ENCODE measurements at regions not wholly inside any gene's neighbourhood (a gene's known extent, or its start where the extent isn't known, plus 50 kb on each side); places are given as distances from the start of the nearest gene placed in this dataset.
"Not testable (repeated sequence)": the region's sequence is repeated elsewhere in the genome, so short reads cannot be mapped to it uniquely, and the experiment has no call there.

DNA sequence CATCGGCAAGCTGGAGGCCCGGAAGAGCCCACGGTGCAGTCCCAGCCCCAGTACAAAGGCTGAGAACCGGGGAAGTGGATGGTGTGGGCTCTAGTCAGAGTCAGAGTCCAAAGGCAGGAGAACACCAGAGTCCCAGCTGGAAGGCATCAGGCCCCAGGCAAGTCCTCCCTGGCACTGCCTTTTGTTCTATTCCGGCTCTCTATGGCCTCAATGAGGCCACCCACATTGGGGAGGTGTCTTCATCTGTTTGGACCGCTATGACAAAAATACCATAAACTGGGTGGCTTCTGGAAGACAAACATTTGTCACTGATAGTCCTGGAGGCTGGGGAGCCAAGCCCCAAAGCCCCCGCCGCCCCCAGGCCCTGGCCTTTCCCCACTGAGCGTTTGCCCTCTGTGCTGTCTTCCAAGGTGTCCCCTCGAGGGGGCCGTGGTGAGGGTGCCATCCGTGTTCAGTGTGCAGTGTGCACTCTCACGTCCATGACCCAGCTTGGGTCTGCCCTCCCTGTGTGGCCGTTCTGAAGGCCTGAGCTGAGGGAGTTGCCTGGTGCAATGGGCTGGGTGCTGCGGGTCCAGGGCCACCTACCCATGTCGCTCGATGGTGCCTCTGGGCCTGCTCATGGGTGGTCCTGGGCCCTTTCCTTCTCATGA is 99.1 kb upstream of the PPP1R26 start:
- no peaks in the 10 kb centered on the region for H3K9me3 Mint-ChIP-seq (ENCODE audit: unreplicated experiment)
- H3K4me3 Mint-ChIP-seq (ENCODE audit: unreplicated experiment), result no peak overlapping the region
- no peak overlapping the region for H3K27ac Mint-ChIP-seq (ENCODE audit: unreplicated experiment)
- DNase-seq, result no peak
- H3K27me3 ChIP-seq (replicated peaks; ENCODE audit: control insufficient read depth, insufficient read depth, low read length), result no peaks in the 10 kb centered on the region; the same call in 1 of the 2 replicates
- intact Hi-C loops (cut with micrococcal nuclease; ENCODE audit: unreplicated experiment), result no loop called here
- H3K4me1 Mint-ChIP-seq (ENCODE audit: low read depth, unreplicated experiment), result no peaks in the 10 kb centered on the region
- H3K27me3 Mint-ChIP-seq (ENCODE audit: insufficient read depth, unreplicated experiment), result peaks cover 10% of the 10 kb centered on the region
- H3K4me3 ChIP-seq (ENCODE audit: low read depth, low read length), result no peak overlapping the region
- TF ChIP-seq, protein P1, sequence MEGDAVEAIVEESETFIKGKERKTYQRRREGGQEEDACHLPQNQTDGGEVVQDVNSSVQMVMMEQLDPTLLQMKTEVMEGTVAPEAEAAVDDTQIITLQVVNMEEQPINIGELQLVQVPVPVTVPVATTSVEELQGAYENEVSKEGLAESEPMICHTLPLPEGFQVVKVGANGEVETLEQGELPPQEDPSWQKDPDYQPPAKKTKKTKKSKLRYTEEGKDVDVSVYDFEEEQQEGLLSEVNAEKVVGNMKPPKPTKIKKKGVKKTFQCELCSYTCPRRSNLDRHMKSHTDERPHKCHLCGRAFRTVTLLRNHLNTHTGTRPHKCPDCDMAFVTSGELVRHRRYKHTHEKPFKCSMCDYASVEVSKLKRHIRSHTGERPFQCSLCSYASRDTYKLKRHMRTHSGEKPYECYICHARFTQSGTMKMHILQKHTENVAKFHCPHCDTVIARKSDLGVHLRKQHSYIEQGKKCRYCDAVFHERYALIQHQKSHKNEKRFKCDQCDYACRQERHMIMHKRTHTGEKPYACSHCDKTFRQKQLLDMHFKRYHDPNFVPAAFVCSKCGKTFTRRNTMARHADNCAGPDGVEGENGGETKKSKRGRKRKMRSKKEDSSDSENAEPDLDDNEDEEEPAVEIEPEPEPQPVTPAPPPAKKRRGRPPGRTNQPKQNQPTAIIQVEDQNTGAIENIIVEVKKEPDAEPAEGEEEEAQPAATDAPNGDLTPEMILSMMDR (IDR thresholded peaks at IDR 0.05; ENCODE audit: insufficient read depth in 1 of 2, low read depth in 1 of 2, low read length in 1 of 2, severe bottlenecking in 1 of 2, unreplicated experiment in 1 of 2), result no peak
- H3K9me3 ChIP-seq, result no peaks in the 10 kb centered on the region
- no peaks in the 10 kb centered on the region for H3K36me3 Mint-ChIP-seq (ENCODE audit: insufficient read depth, unreplicated experiment)
- no TSS peak for BruUV-seq (replicated peaks)
- ChIA-PET POLR2A (no interaction called here), CTCF (no interaction called here)
- peaks cover 4% of the 10 kb centered on the region; the same call in 1 of the 2 replicates for H3K4me1 ChIP-seq
- no peaks in the 10 kb centered on the region for H3K36me3 ChIP-seq (ENCODE audit: control insufficient read depth, insufficient read depth, low read length)

DNA sequence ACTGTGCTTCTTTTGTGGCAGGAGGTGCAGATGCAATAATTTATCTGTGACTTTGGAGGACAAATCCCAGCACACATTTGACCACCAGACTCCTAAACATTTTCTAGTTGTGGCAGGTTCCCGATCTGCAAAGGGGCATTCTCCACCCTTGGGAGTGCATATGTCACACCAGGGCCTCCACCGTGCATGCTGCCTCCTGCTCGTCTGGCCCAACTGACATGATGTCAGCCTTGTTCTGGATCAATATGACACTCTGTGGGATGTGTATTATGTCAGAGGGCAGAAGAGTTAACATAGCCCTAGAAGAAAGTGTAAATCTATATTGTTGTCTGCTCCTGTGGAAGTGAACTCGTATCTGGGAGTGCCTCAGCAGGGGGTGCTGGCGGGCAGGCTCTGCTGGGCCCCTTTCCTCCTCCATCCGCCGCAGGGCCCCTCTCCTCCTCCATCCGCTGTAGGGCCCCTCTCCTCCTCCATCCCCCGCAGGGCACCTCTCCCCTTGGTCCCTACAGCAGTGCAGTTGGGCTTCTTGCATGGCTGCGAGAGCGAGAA is 97.7 kb upstream of the PPP1R26 start:
- Mint-ChIP-seq H3K4me3 (ENCODE audit: unreplicated experiment) (no peak overlapping the region), H3K9me3 (ENCODE audit: unreplicated experiment) (no peaks in the 10 kb centered on the region)
- no peaks in the 10 kb centered on the region for H3K9me3 ChIP-seq

DNA sequence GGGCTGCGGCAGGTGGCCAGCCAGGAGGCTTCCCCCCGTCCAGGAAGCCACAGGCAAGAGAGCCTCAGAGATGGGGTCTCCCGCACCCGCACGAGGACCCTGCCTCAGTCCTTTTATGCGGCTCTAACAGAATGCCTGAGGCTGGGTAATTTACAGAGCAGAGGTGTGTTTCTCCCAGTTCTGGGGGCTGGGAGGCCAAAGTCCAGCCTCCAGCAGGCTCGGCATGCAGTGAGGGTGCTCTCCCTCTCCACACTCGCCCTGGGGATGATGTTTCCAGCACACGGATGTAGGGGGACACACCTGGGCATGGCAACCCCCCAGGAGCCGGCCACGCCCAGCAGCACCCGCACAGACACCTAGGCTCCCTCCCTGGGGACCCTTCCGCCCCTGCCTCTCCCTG is 95.4 kb upstream of the PPP1R26 start:
- peaks cover 7% of the 10 kb centered on the region for H3K9me3 Mint-ChIP-seq (ENCODE audit: unreplicated experiment)
- H3K4me1 Mint-ChIP-seq (ENCODE audit: low read depth, unreplicated experiment), result no peaks in the 10 kb centered on the region
- CTCF ChIA-PET, result no interaction called here
- no peak overlapping the region for H3K27ac Mint-ChIP-seq (ENCODE audit: unreplicated experiment)
- intact Hi-C loops (cut with micrococcal nuclease; ENCODE audit: unreplicated experiment), result no loop called here
- H3K36me3 ChIP-seq (ENCODE audit: control insufficient read depth, insufficient read depth, low read length), result no peaks in the 10 kb centered on the region
- H3K27me3 ChIP-seq (replicated peaks; ENCODE audit: control insufficient read depth, insufficient read depth, low read length), result no peaks in the 10 kb centered on the region
- H3K4me3 Mint-ChIP-seq (ENCODE audit: unreplicated experiment), result no peak overlapping the region
- no peaks in the 10 kb centered on the region for H3K27me3 Mint-ChIP-seq (ENCODE audit: insufficient read depth, unreplicated experiment)
- H3K4me3 ChIP-seq (ENCODE audit: low read depth, low read length), result no peak overlapping the region
- H3K36me3 Mint-ChIP-seq (ENCODE audit: insufficient read depth, unreplicated experiment), result no peaks in the 10 kb centered on the region
- no TSS peak for BruUV-seq (replicated peaks)
- H3K4me1 ChIP-seq, result peaks cover 13% of the 10 kb centered on the region
- H3K9me3 ChIP-seq, result peaks cover 10% of the 10 kb centered on the region; the same call in 1 of the 2 replicates
- no peak for DNase-seq
- TF ChIP-seq, protein P1 (IDR thresholded peaks at IDR 0.05; ENCODE audit: insufficient read depth in 1 of 2, low read depth in 1 of 2, low read length in 1 of 2, severe bottlenecking in 1 of 2, unreplicated experiment in 1 of 2), result no peak
- POLR2A ChIA-PET, result no interaction called here

More for the DNA sequence above, 97.7 kb upstream of the PPP1R26 start:
- Mint-ChIP-seq H3K36me3 (ENCODE audit: insufficient read depth, unreplicated experiment) (no peaks in the 10 kb centered on the region), H3K4me1 (ENCODE audit: low read depth, unreplicated experiment) (no peaks in the 10 kb centered on the region), H3K27ac (ENCODE audit: unreplicated experiment) (no peak overlapping the region), H3K27me3 (ENCODE audit: insufficient read depth, unreplicated experiment) (peaks cover 7% of the 10 kb centered on the region)
- Histone ChIP-seq H3K36me3 (ENCODE audit: control insufficient read depth, insufficient read depth, low read length) (no peaks in the 10 kb centered on the region), H3K27me3 (replicated peaks; ENCODE audit: control insufficient read depth, insufficient read depth, low read length) (no peaks in the 10 kb centered on the region), H3K4me3 (ENCODE audit: low read depth, low read length) (no peak overlapping the region), H3K4me1 (peaks cover 4% of the 10 kb centered on the region; the same call in 1 of the 2 replicates)
- POLR2A ChIA-PET, result no interaction called here
- intact Hi-C loops (cut with micrococcal nuclease; ENCODE audit: unreplicated experiment), result no loop called here
- no peak for DNase-seq
- TF ChIP-seq, protein P1 (IDR thresholded peaks at IDR 0.05; ENCODE audit: insufficient read depth in 1 of 2, low read depth in 1 of 2, low read length in 1 of 2, severe bottlenecking in 1 of 2, unreplicated experiment in 1 of 2), result no peak
- BruUV-seq (replicated peaks), result no TSS peak
- CTCF ChIA-PET, result no interaction called here

DNA sequence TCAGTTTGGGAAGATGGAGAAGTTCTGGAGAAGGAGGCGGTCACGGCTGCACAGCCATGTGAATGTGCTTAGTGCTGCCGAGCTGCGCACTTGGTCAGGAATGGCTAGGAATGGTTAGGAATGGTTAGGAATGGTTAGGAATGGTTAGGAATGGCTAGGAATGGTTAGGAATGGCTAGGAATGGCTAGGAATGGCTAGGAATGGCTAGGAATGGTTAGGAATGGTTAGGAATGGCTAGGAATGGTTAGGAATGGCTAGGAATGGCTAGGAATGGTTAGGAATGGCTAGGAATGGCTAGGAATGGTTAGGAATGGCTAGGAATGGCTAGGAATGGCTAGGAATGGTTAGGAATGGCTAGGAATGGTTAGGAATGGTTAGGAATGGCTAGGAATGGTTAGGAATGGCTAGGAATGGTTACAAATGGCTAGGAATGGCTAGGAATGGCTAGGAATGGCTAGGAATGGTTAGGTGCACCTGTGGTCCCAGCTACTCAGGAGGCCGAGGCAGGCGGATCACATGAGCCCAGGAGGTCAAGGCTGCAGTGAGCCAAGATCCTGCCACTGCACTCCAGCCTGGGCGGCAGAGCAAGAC is 94.7 kb upstream of the PPP1R26 start:
- H3K4me1 Mint-ChIP-seq (ENCODE audit: low read depth, unreplicated experiment); intact Hi-C loops (cut with micrococcal nuclease; ENCODE audit: unreplicated experiment); H3K27ac Mint-ChIP-seq (ENCODE audit: unreplicated experiment); H3K27me3 Mint-ChIP-seq (ENCODE audit: insufficient read depth, unreplicated experiment); H3K36me3 Mint-ChIP-seq (ENCODE audit: insufficient read depth, unreplicated experiment); BruUV-seq (replicated peaks); H3K4me3 Mint-ChIP-seq (ENCODE audit: unreplicated experiment); H3K27me3 ChIP-seq (replicated peaks; ENCODE audit: control insufficient read depth, insufficient read depth, low read length); H3K36me3 ChIP-seq (ENCODE audit: control insufficient read depth, insufficient read depth, low read length); POLR2A ChIA-PET; H3K9me3 Mint-ChIP-seq (ENCODE audit: unreplicated experiment); DNase-seq; CTCF ChIA-PET; H3K4me3 ChIP-seq (ENCODE audit: low read depth, low read length): not testable (repeated sequence)
- Histone ChIP-seq H3K9me3 (peaks cover 10% of the 10 kb centered on the region; the same call in 1 of the 2 replicates), H3K4me1 (peaks cover 13% of the 10 kb centered on the region)

Measured in Caco-2 (cell line).